ENCODE measurements at regions not wholly inside any gene's neighbourhood (a gene's known extent, or its start where the extent isn't known, plus 50 kb on each side); places are given as distances from the start of the nearest gene placed in this dataset.

- Mint-ChIP-seq H3K4me3 (no peak overlapping the region), H3K9me3 (peaks cover 3% of the 10 kb centered on the region), H3K36me3 (no peaks in the 10 kb centered on the region), H3K4me1 (no peaks in the 10 kb centered on the region), H3K27ac (no peak overlapping the region), H3K27me3 (ENCODE audit: low read depth) (peaks cover 37% of the 10 kb centered on the region)
- no peak for DNase-seq (ENCODE audit: low spot score in 2 of 2, unreplicated experiment in 2 of 2)
- TF ChIP-seq CTCF (IDR thresholded peaks at IDR 0.05; ENCODE audit: unreplicated experiment), result no peak
These were observed 315.4 kb downstream of the SPATA17 start for GRCh38 chr1:217946511-217946910.

DNA sequence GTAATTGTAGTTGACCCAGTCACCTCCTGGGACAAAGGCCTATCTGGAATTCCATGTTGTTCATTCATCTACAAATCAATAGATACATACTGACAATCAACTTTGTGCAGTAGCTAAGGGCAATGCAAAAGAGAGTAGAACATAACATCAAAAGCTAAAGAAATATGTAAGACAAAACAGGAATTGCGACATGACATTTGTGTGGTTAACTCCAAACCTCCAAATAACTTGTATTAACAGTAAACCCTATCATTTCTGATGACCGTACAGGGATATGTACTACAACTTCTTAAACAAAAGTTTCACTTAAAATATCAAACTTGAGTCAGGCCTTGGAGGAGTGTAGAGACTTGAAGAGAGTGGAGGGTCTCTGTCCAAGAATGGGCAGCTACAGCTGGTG, 317.6 kb downstream of the SPATA17 start:
- Mint-ChIP-seq H3K9me3 (peaks cover 3% of the 10 kb centered on the region), H3K4me3 (no peak overlapping the region)

DNA sequence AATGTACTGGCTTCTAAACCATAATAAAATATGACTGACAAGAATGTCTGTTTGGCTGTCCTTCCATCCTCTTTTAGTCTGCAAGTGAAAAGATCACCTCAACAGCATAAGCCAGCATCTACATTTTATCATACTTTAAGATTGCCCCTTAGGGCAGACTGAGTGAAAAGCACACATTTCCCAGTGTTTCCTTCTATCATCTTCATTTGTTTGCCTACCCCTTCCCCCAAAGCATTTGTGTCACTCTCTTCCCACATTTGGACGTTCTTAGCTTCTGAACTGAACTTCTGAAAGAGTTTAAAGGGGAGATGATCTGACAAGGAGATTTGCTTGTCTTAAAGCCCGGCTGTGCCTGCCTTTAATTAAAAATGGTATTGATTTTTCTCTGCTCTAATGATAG, 322.2 kb downstream of the SPATA17 start:
- no peak overlapping the region for H3K4me3 Mint-ChIP-seq

More for the DNA sequence above, 317.6 kb downstream of the SPATA17 start:
- DNase-seq (ENCODE audit: low spot score in 2 of 2, unreplicated experiment in 2 of 2), result no peak
- Mint-ChIP-seq H3K27ac (no peak overlapping the region), H3K27me3 (ENCODE audit: low read depth) (peaks cover 29% of the 10 kb centered on the region), H3K4me1 (peaks cover 8% of the 10 kb centered on the region), H3K36me3 (no peaks in the 10 kb centered on the region)
- TF ChIP-seq CTCF (IDR thresholded peaks at IDR 0.05; ENCODE audit: unreplicated experiment), result no peak

GRCh38 chr1:217953922-217954321, 322.8 kb downstream of the SPATA17 start:
- H3K9me3 Mint-ChIP-seq, result peaks cover 18% of the 10 kb centered on the region
- no peaks in the 10 kb centered on the region for H3K36me3 Mint-ChIP-seq
- no peak for TF ChIP-seq CTCF (IDR thresholded peaks at IDR 0.05; ENCODE audit: unreplicated experiment)

More for the DNA sequence above, 322.2 kb downstream of the SPATA17 start:
- peaks cover 15% of the 10 kb centered on the region for H3K9me3 Mint-ChIP-seq
- peaks cover 10% of the 10 kb centered on the region for H3K4me1 Mint-ChIP-seq
- peaks cover 1% of the 10 kb centered on the region for H3K27me3 Mint-ChIP-seq (ENCODE audit: low read depth)
- H3K27ac Mint-ChIP-seq, result no peak overlapping the region
- no peaks in the 10 kb centered on the region for H3K36me3 Mint-ChIP-seq
- no peak for TF ChIP-seq CTCF (IDR thresholded peaks at IDR 0.05; ENCODE audit: unreplicated experiment)
- no peak for DNase-seq (ENCODE audit: low spot score in 2 of 2, unreplicated experiment in 2 of 2)

GRCh38 chr1:217955723-217956122, 324.6 kb downstream of the SPATA17 start:
- H3K36me3 Mint-ChIP-seq, result no peaks in the 10 kb centered on the region
- no peaks in the 10 kb centered on the region for H3K27me3 Mint-ChIP-seq (ENCODE audit: low read depth)
- peaks cover 27% of the 10 kb centered on the region for H3K9me3 Mint-ChIP-seq

More at GRCh38 chr1:217953922-217954321, 322.8 kb downstream of the SPATA17 start:
- peaks cover 10% of the 10 kb centered on the region for H3K4me1 Mint-ChIP-seq
- no peaks in the 10 kb centered on the region for H3K27me3 Mint-ChIP-seq (ENCODE audit: low read depth)
- H3K27ac Mint-ChIP-seq, result no peak overlapping the region
- no peak for DNase-seq (ENCODE audit: low spot score in 2 of 2, unreplicated experiment in 2 of 2)
- H3K4me3 Mint-ChIP-seq, result no peak overlapping the region

More at GRCh38 chr1:217955723-217956122, 324.6 kb downstream of the SPATA17 start:
- Mint-ChIP-seq H3K4me3 (no peak overlapping the region), H3K27ac (no peak overlapping the region), H3K4me1 (peaks cover 10% of the 10 kb centered on the region)
- DNase-seq (ENCODE audit: low spot score in 2 of 2, unreplicated experiment in 2 of 2), result no peak
- no peak for TF ChIP-seq CTCF (IDR thresholded peaks at IDR 0.05; ENCODE audit: unreplicated experiment)

Measured in mesothelial cell of epicardium (in vitro differentiated cells).